Endothelial cell of umbilical vein (primary cell): ENCODE measurements at regions not wholly inside any gene's neighbourhood (a gene's known extent, or its start where the extent isn't known, plus 50 kb on each side); places are given as distances from the start of the nearest gene placed in this dataset.

Experiments used
- BruUV-seq: library from RNA; stranded (reverse); fragments of 400-500 nt; replicated peaks from 2 replicates; lab custom pipeline; 2021; lab: Mats Ljungman, UMichigan
- CTCF ChIA-PET: fragments of 300-600, 350-600 bp; sonication (Branson Sonifier 250); formaldehyde crosslinking; loops from one replicate; lab custom pipeline; 2021; ENCODE audit warnings: antibody characterized with exemption, inconsistent platforms; lab: Charles Lee
- POLR2A ChIA-PET: fragments of 300-600, 350-600 bp; sonication (Branson Sonifier 250); formaldehyde crosslinking; loops from one replicate; lab custom pipeline; 2021; ENCODE audit warnings: antibody characterized with exemption, inconsistent platforms; lab: Charles Lee
- DNase-seq: peaks from one replicate; pipeline ENCODE4 v3.0.0-alpha.2; 2011; ENCODE audit warnings: low read depth, low spot score
- FAIRE-seq: peaks from 2 replicates; lab custom pipeline; 2011; peaks lifted over from hg19 to GRCh38; lab: Jason Lieb, UNC
- H2AFZ ChIP-seq: 2 replicates; pipeline ENCODE4 v1.6.0; 2012; ENCODE audit warnings: low read depth, low read length, control low read depth, inconsistent platforms
- H3K27ac ChIP-seq: 2 replicates; pipeline ENCODE4 v1.5.1; 2011; ENCODE audit warnings: low read depth, mild to moderate bottlenecking, control low read depth, low read length, moderate library complexity; ENCODE audit not compliant: insufficient read depth
- H3K27me3 ChIP-seq, 2 experiments: 2 replicates each; pipeline versions ENCODE4 v1.6.0 to v1.6.1; 2011; ENCODE audit warnings: low read length in 2 of 2, mixed read lengths in 1 of 2; ENCODE audit not compliant: control insufficient read depth in 2 of 2, insufficient read depth in 2 of 2
- H3K36me3 ChIP-seq, 2 experiments: 2 replicates in 1 of 2; 3 replicates in 1 of 2; pipeline ENCODE4 v1.5.1; 2011; ENCODE audit warnings: low read length in 2 of 2, mild to moderate bottlenecking in 1 of 2, moderate library complexity in 1 of 2; ENCODE audit not compliant: control insufficient read depth in 2 of 2, insufficient read depth in 2 of 2; ENCODE audit errors: extremely low read depth in 1 of 2
- H3K4me1 ChIP-seq: 3 replicates; pipeline ENCODE4 v1.5.1; 2011; ENCODE audit warnings: mild to moderate bottlenecking, low read length; ENCODE audit not compliant: control insufficient read depth, insufficient read depth; ENCODE audit errors: extremely low read depth
- H3K4me2 ChIP-seq: 2 replicates; pipeline ENCODE4 v1.6.1; 2011; ENCODE audit warnings: low read length, control low read depth, mixed read lengths; ENCODE audit not compliant: insufficient read depth
- H3K4me3 ChIP-seq, 3 experiments: fragments of 200-600 bp in 1 of 3; sonication (generic), shearing (Covaris generic) in 1 of 3; replicated peaks in 1 of 3; 2 replicates each; pipeline ENCODE4 v1.5.1; 2011 to 2016; ENCODE audit warnings: control low read depth in 3 of 3, low read length in 3 of 3, mild to moderate bottlenecking in 2 of 3, inconsistent platforms in 1 of 3, low read depth in 1 of 3, moderate library complexity in 1 of 3; ENCODE audit not compliant: insufficient read depth in 1 of 3
- H3K79me2 ChIP-seq: 2 replicates; pipeline ENCODE4 v1.6.0; 2012; ENCODE audit warnings: low read length, inconsistent platforms; ENCODE audit not compliant: control insufficient read depth, insufficient read depth
- H3K9ac ChIP-seq: replicated peaks from 2 replicates; pipeline ENCODE3; 2011; ENCODE audit warnings: low read length, control low read depth; ENCODE audit not compliant: insufficient read depth; ENCODE audit errors: extremely low read depth
- H3K9me1 ChIP-seq: replicated peaks from 3 replicates; pipeline ENCODE4 v1.6.0; 2011; ENCODE audit warnings: mild to moderate bottlenecking, low read length; ENCODE audit not compliant: control insufficient read depth, insufficient read depth; ENCODE audit errors: extremely low read depth
- H3K9me3 ChIP-seq: replicated peaks from 2 replicates; pipeline ENCODE4 v1.5.1; 2012; ENCODE audit warnings: low read length, inconsistent platforms; ENCODE audit not compliant: control insufficient read depth, insufficient read depth
- H4K20me1 ChIP-seq: replicated peaks from 2 replicates; pipeline ENCODE3; 2011; ENCODE audit warnings: mild to moderate bottlenecking, low read length; ENCODE audit not compliant: control insufficient read depth, insufficient read depth; ENCODE audit errors: extremely low read depth
- EZH2 ChIP-seq: IDR thresholded peaks from 2 replicates; pipeline ENCODE4 v1.6.1; 2012; ENCODE audit warnings: borderline replicate concordance, low read depth, mild to moderate bottlenecking, moderate library complexity, low read length, inconsistent platforms; ENCODE audit not compliant: severe bottlenecking
- FOS ChIP-seq: IDR thresholded peaks from 2 replicates; pipeline ENCODE4 v1.6.1; 2011; ENCODE audit warnings: mild to moderate bottlenecking, low read length, moderate library complexity, borderline replicate concordance; ENCODE audit not compliant: insufficient read depth
- GATA2 ChIP-seq: IDR thresholded peaks from 2 replicates; pipeline ENCODE4 v1.7.0; 2011; ENCODE audit warnings: low read depth, mild to moderate bottlenecking, moderate library complexity, mixed read lengths, low read length; ENCODE audit not compliant: insufficient read length, insufficient read depth
- JUN ChIP-seq: IDR thresholded peaks from 2 replicates; pipeline ENCODE4 v1.6.1; 2011; ENCODE audit warnings: borderline replicate concordance, low read depth; ENCODE audit not compliant: insufficient read length, insufficient read depth
- MYC ChIP-seq: IDR thresholded peaks from one replicate; pipeline ENCODE4 v1.6.1; 2011; ENCODE audit warnings: mild to moderate bottlenecking, low read depth, low read length
- POLR2A ChIP-seq: IDR thresholded peaks from 2 replicates; pipeline ENCODE4 v1.6.1; 2012; ENCODE audit warnings: low read depth, mild to moderate bottlenecking, control low read depth, low read length
- POLR2AphosphoS5 ChIP-seq: IDR thresholded peaks from 2 replicates; pipeline ENCODE4 v1.6.1; 2012; ENCODE audit warnings: low read depth, mild to moderate bottlenecking, control low read depth, low read length, moderate library complexity; ENCODE audit not compliant: insufficient read depth
- dilution Hi-C: fragments of 300-500 bp; cut with MboI; formaldehyde crosslinking; loops from one replicate; pipeline ENCODE4 v1.15.0; 2019; ENCODE audit warnings: low sequenced_read_pairs; ENCODE audit not compliant: extremely low pct_ligation_motif_present
- intact Hi-C: fragments of 100-400 bp; cut with micrococcal nuclease; formaldehyde crosslinking; loops from one replicate; pipeline ENCODE4 v1.10.0; 2022
- TF ChIP-seq, protein P1 (sequence below), 2 donors: IDR thresholded peaks; 1 replicate in 1 of 2; 2 replicates in 1 of 2; pipeline ENCODE4 v1.5.1; 2011; ENCODE audit warnings: low read length in 2 of 2, mild to moderate bottlenecking in 2 of 2, moderate library complexity in 2 of 2, control low read depth in 1 of 2, inconsistent platforms in 1 of 2, low read depth in 1 of 2; ENCODE audit not compliant: insufficient read depth in 1 of 2; ENCODE audit errors: extremely low read depth in 1 of 2
- TF ChIP-seq, protein P2 (sequence below): IDR thresholded peaks from 2 replicates; pipeline ENCODE4 v1.6.1; 2011; ENCODE audit not compliant: insufficient read depth, insufficient read length

DNA sequence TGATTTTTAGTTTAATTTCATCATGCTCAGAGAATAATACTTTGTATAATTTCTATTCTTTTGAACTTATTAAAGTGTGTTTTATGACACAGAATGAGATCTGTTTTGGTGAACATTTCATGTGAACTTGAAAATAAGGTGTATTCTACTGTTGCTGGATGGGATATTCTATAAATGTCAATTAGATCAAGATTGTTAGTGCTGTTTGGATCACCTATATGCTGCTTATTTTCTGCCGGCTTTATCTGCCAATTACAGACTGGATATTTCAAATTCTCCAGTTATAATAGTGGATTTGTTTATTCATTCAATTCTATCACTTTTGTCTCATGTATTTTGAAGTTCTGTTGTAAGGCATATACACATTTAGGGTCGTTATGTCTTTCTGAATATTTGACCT, 720.7 kb upstream of the RIOK2 start:
- CTCF ChIA-PET = no interaction called here
- FAIRE-seq = no peak
- BruUV-seq = no TSS peak

More for the DNA sequence above, 720.7 kb upstream of the RIOK2 start:
- Histone ChIP-seq H3K27me3 (no peaks in the 10 kb centered on the region), H3K4me3 (no peak overlapping the region), H3K9ac (no peak overlapping the region), H3K79me2 (no peaks in the 10 kb centered on the region), H3K4me2 (no peak overlapping the region), H3K36me3 (no peaks in the 10 kb centered on the region), H3K9me3 (no peaks in the 10 kb centered on the region), H3K4me1 (no peaks in the 10 kb centered on the region), H4K20me1 (no peaks in the 10 kb centered on the region), H3K9me1 (no peaks in the 10 kb centered on the region), H3K27ac (no peak overlapping the region), H2AFZ (no peak overlapping the region)
- intact Hi-C loops (loop anchor here (1.0 kb wide), 1 partner anchor 446 kb away; no protein-coding TSS in a partner anchor), dilution Hi-C loops (no loop called here)
- DNase-seq = no peak
- POLR2A ChIA-PET = no interaction called here
- TF ChIP-seq POLR2A = no peak
- TF ChIP-seq EZH2 = no peak
- TF ChIP-seq, protein P1, sequence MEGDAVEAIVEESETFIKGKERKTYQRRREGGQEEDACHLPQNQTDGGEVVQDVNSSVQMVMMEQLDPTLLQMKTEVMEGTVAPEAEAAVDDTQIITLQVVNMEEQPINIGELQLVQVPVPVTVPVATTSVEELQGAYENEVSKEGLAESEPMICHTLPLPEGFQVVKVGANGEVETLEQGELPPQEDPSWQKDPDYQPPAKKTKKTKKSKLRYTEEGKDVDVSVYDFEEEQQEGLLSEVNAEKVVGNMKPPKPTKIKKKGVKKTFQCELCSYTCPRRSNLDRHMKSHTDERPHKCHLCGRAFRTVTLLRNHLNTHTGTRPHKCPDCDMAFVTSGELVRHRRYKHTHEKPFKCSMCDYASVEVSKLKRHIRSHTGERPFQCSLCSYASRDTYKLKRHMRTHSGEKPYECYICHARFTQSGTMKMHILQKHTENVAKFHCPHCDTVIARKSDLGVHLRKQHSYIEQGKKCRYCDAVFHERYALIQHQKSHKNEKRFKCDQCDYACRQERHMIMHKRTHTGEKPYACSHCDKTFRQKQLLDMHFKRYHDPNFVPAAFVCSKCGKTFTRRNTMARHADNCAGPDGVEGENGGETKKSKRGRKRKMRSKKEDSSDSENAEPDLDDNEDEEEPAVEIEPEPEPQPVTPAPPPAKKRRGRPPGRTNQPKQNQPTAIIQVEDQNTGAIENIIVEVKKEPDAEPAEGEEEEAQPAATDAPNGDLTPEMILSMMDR (IDR thresholded peaks at IDR 0.05; ENCODE audit: extremely low read depth in 1 of 2, insufficient read depth in 1 of 2, low read depth in 1 of 2, low read length in 2 of 2) = no peak
- TF ChIP-seq, protein P2, sequence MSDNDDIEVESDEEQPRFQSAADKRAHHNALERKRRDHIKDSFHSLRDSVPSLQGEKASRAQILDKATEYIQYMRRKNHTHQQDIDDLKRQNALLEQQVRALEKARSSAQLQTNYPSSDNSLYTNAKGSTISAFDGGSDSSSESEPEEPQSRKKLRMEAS = no peak
- TF ChIP-seq MYC = no peak
- TF ChIP-seq GATA2 = no peak
- no peak for TF ChIP-seq FOS
- TF ChIP-seq JUN = no peak
- TF ChIP-seq POLR2AphosphoS5 = no peak
